OCI-LY7 (cell line): ENCODE measurements at regions not wholly inside any gene's neighbourhood (a gene's known extent, or its start where the extent isn't known, plus 50 kb on each side); places are given as distances from the start of the nearest gene placed in this dataset.

Source experiments
- BruUV-seq: library from RNA; stranded (reverse); fragments of 400-500 nt; replicated peaks from 2 replicates; lab custom pipeline; 2021; lab: Mats Ljungman, UMichigan
- CTCF ChIA-PET: fragments of 300-600 bp; sonication (Branson Sonifier 250); formaldehyde crosslinking; loops from one replicate; lab custom pipeline; 2022; ENCODE audit warnings: antibody characterized with exemption; ENCODE audit not compliant: unreplicated experiment; lab: Charles Lee
- POLR2A ChIA-PET: fragments of 300-600 bp; sonication (Branson Sonifier 250); formaldehyde crosslinking; loops from one replicate; lab custom pipeline; 2022; ENCODE audit warnings: antibody characterized with exemption; lab: Charles Lee
- DNase-seq: peaks from one replicate; pipeline ENCODE4 v3.0.0-alpha.2; 2015; ENCODE audit warnings: low spot score
- H2AFZ ChIP-seq: fragments of 200-600 bp; sonication (generic), shearing (Covaris generic); 2 replicates; pipeline ENCODE4 v1.6.1; 2014; ENCODE audit warnings: mild to moderate bottlenecking, antibody characterized with exemption, low read length, moderate library complexity
- H3K27ac ChIP-seq: fragments of 200-600 bp; sonication (generic); 2 replicates; pipeline ENCODE4 v1.5.1; 2014; ENCODE audit warnings: mixed run types, low read depth, mild to moderate bottlenecking, moderate library complexity, low read length, inconsistent platforms; ENCODE audit not compliant: poor library complexity, severe bottlenecking
- H3K36me3 ChIP-seq: fragments of 200-600 bp; sonication (generic); 2 replicates; pipeline ENCODE4 v1.6.1; 2014; ENCODE audit warnings: mild to moderate bottlenecking, antibody characterized with exemption, low read length, moderate library complexity, mixed read lengths; ENCODE audit not compliant: insufficient read depth
- H3K4me1 ChIP-seq: fragments of 200-600 bp; sonication (generic); 2 replicates; pipeline ENCODE4 v1.5.1; 2014; ENCODE audit warnings: mild to moderate bottlenecking, low read length; ENCODE audit not compliant: insufficient read depth, poor library complexity, severe bottlenecking
- H3K4me2 ChIP-seq: fragments of 200-600 bp; sonication (generic); 2 replicates; pipeline ENCODE4 v1.6.1; 2014; ENCODE audit warnings: mild to moderate bottlenecking, low read length
- H3K4me3 ChIP-seq: fragments of 200-600 bp; sonication (generic); 2 replicates; pipeline ENCODE4 v1.5.1; 2014; ENCODE audit warnings: mild to moderate bottlenecking, low read depth, low read length; ENCODE audit not compliant: poor library complexity, severe bottlenecking
- H3K79me2 ChIP-seq: fragments of 200-600 bp; sonication (generic); 2 replicates; pipeline ENCODE4 v1.6.1; 2016; ENCODE audit warnings: low read depth, mild to moderate bottlenecking, low read length, moderate library complexity, mixed read lengths; ENCODE audit not compliant: insufficient read depth
- H3K9me2 ChIP-seq: fragments of 200-600 bp; sonication (generic); 2 replicates; pipeline ENCODE4 v1.6.1; 2016; ENCODE audit warnings: mild to moderate bottlenecking, low read length, mixed read lengths; ENCODE audit not compliant: insufficient read depth
- H3K9me3 ChIP-seq: fragments of 200-600 bp; sonication (generic); 2 replicates; pipeline ENCODE4 v1.6.1; 2014; ENCODE audit warnings: mild to moderate bottlenecking, mixed run types, low read length, mixed read lengths
- H4K20me1 ChIP-seq: fragments of 200-600 bp; sonication (generic); 2 replicates; pipeline ENCODE4 v1.6.1; 2014; ENCODE audit warnings: mild to moderate bottlenecking, antibody characterized with exemption, low read length, moderate library complexity, mixed read lengths; ENCODE audit not compliant: insufficient read depth
- EZH2phosphoT487 ChIP-seq: fragments of 200-600 bp; sonication (generic); IDR thresholded peaks from 2 replicates; pipeline ENCODE4 v1.6.1; 2018; ENCODE audit warnings: low read depth, borderline replicate concordance, mild to moderate bottlenecking, mixed run types, antibody characterized with exemption, low read length, moderate library complexity, mixed read lengths
- intact Hi-C: fragments of 100-400 bp; cut with micrococcal nuclease; formaldehyde crosslinking; loops from one replicate; pipeline ENCODE4 v1.10.0; 2022; ENCODE audit not compliant: unreplicated experiment
- TF ChIP-seq, protein P1 (sequence below): fragments of 200-600 bp; sonication (generic); conservative IDR thresholded peaks from 2 replicates; pipeline ENCODE4 v1.5.1; 2014; ENCODE audit warnings: mild to moderate bottlenecking, antibody characterized with exemption, low read length, moderate library complexity, mixed read lengths

DNA sequence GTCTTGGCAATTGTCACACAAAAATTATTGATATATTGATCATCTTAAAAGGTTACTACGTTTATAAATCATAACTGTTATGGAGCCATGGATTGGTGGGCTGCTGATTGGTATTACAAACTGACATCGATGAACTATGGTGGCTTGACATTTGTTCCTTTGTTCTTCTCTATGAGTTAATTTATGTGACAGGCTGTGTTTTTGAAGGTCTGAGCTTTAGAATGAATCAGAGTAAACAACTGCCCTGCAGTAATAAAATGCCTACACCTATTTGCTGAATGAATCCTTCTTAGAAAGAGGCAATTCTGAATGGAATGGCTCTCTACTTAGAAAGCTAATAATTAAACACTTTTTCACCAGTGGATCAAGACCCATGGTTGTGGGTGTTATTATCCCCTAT lies 506.3 kb upstream of the SPTLC3 start:
- Histone ChIP-seq H3K27ac (no peak overlapping the region), H3K4me3 (no peak overlapping the region), H3K4me2 (no peak overlapping the region), H3K36me3 (no peaks in the 10 kb centered on the region), H3K79me2 (no peaks in the 10 kb centered on the region), H3K4me1 (no peaks in the 10 kb centered on the region), H4K20me1 (no peaks in the 10 kb centered on the region), H2AFZ (no peak overlapping the region), H3K9me3 (no peaks in the 10 kb centered on the region), H3K9me2 (no peaks in the 10 kb centered on the region)
- TF ChIP-seq EZH2phosphoT487, result no peak
- TF ChIP-seq, protein P1, sequence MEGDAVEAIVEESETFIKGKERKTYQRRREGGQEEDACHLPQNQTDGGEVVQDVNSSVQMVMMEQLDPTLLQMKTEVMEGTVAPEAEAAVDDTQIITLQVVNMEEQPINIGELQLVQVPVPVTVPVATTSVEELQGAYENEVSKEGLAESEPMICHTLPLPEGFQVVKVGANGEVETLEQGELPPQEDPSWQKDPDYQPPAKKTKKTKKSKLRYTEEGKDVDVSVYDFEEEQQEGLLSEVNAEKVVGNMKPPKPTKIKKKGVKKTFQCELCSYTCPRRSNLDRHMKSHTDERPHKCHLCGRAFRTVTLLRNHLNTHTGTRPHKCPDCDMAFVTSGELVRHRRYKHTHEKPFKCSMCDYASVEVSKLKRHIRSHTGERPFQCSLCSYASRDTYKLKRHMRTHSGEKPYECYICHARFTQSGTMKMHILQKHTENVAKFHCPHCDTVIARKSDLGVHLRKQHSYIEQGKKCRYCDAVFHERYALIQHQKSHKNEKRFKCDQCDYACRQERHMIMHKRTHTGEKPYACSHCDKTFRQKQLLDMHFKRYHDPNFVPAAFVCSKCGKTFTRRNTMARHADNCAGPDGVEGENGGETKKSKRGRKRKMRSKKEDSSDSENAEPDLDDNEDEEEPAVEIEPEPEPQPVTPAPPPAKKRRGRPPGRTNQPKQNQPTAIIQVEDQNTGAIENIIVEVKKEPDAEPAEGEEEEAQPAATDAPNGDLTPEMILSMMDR, result no peak
- DNase-seq, result no peak
- no TSS peak for BruUV-seq
- intact Hi-C loops, result no loop called here
- ChIA-PET POLR2A (no interaction called here), CTCF (no interaction called here)

GRCh38 chr20:12504779-12505178 lies 504.0 kb upstream of the SPTLC3 start:
- TF ChIP-seq EZH2phosphoT487, result no peak
- TF ChIP-seq, protein P1, result no peak
- no peak overlapping the region for H3K4me2 ChIP-seq
- POLR2A ChIA-PET, result no interaction called here
- no peak overlapping the region for H2AFZ ChIP-seq
- no peak for DNase-seq
- no peaks in the 10 kb centered on the region for H3K9me2 ChIP-seq
- no peaks in the 10 kb centered on the region for H4K20me1 ChIP-seq
- no peaks in the 10 kb centered on the region for H3K4me1 ChIP-seq
- intact Hi-C loops, result no loop called here
- no peak overlapping the region for H3K27ac ChIP-seq
- BruUV-seq, result no TSS peak
- no peak overlapping the region for H3K4me3 ChIP-seq
- H3K9me3 ChIP-seq, result no peaks in the 10 kb centered on the region
- no peaks in the 10 kb centered on the region for H3K36me3 ChIP-seq
- CTCF ChIA-PET, result no interaction called here
- no peaks in the 10 kb centered on the region for H3K79me2 ChIP-seq

DNA sequence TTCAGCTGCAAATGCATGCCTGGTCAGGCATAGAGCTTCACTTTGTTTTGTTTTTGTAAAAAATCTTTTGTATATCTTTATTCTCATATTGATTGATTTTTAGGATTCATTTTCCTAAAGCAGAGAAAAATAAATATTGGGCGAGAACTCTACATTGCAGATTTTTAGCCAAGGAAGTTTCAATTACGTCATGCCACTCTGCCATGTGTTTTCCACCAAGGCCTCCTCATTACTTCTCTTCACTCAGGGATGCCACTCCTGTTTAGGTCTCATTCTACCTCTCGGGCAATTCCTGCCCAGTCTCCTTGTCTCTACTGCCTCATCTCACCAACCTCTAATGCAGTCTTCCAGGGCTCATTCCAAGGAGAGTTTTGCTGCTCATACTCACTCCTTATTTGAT lies 497.3 kb upstream of the SPTLC3 start:
- POLR2A ChIA-PET, result no interaction called here
- intact Hi-C loops, result no loop called here

More for the DNA sequence above, 497.3 kb upstream of the SPTLC3 start:
- no peaks in the 10 kb centered on the region for H3K9me3 ChIP-seq
- no peak for DNase-seq
- H3K27ac ChIP-seq, result no peak overlapping the region
- TF ChIP-seq, protein P1, result no peak
- no peak for TF ChIP-seq EZH2phosphoT487
- no peak overlapping the region for H3K4me3 ChIP-seq
- no peak overlapping the region for H3K4me2 ChIP-seq
- H3K4me1 ChIP-seq, result no peaks in the 10 kb centered on the region
- H2AFZ ChIP-seq, result no peak overlapping the region
- H4K20me1 ChIP-seq, result no peaks in the 10 kb centered on the region
- BruUV-seq, result no TSS peak
- H3K36me3 ChIP-seq, result no peaks in the 10 kb centered on the region
- no peaks in the 10 kb centered on the region for H3K79me2 ChIP-seq
- no peaks in the 10 kb centered on the region for H3K9me2 ChIP-seq
- CTCF ChIA-PET, result no interaction called here
